CD4-positive, alpha-beta T cell treated with Interleukin-17A for 1 hour (primary cell): ENCODE measurements at regions not wholly inside any gene's neighbourhood (a gene's known extent, or its start where the extent isn't known, plus 50 kb on each side); places are given as distances from the start of the nearest gene placed in this dataset.

Source experiments
- DNase-seq: peaks from one replicate; pipeline ENCODE4 v3.0.0-alpha.2; 2020

- DNase-seq = no peak
Observed at GRCh38 chr17:79273660-79274059, 199.0 kb downstream of the ENGASE start.

GRCh38 chr17:79272666-79273219, 198.1 kb downstream of the ENGASE start:
- DNase-seq = no peak

- DNase-seq = no peak
Observed at GRCh38 chr17:79272220-79272619, 197.6 kb downstream of the ENGASE start.

- no peak for DNase-seq
Observed at GRCh38 chr17:79269620-79270019, 195.0 kb downstream of the ENGASE start.

GRCh38 chr17:79263191-79263590, 188.6 kb downstream of the ENGASE start:
- DNase-seq = no peak

- no peak for DNase-seq
Observed at GRCh38 chr17:79262624-79263023, 188.0 kb downstream of the ENGASE start.

- DNase-seq = no peak
Observed at GRCh38 chr17:79261355-79262072, 186.9 kb downstream of the ENGASE start.

GRCh38 chr17:79258843-79259242, 184.2 kb downstream of the ENGASE start:
- no peak for DNase-seq

- no peak for DNase-seq
Observed at GRCh38 chr17:79258041-79258440, 183.4 kb downstream of the ENGASE start.

GRCh38 chr17:79255926-79256585, 181.4 kb downstream of the ENGASE start:
- DNase-seq = no peak

- no peak for DNase-seq
Observed at GRCh38 chr17:79255456-79255855, 180.8 kb downstream of the ENGASE start.

GRCh38 chr17:79255046-79255445, 180.4 kb downstream of the ENGASE start:
- no peak for DNase-seq

GRCh38 chr17:79252886-79253285, 178.3 kb downstream of the ENGASE start:
- DNase-seq = no peak

GRCh38 chr17:79251824-79252223, 177.2 kb downstream of the ENGASE start:
- no peak for DNase-seq

- no peak for DNase-seq
Observed at GRCh38 chr17:79249929-79250521, 175.4 kb downstream of the ENGASE start.

GRCh38 chr17:79248843-79249493, 174.3 kb downstream of the ENGASE start:
- no peak for DNase-seq

- DNase-seq = no peak
Observed at GRCh38 chr17:79246225-79247190, 171.9 kb downstream of the ENGASE start.

GRCh38 chr17:79244665-79245064, 170.0 kb downstream of the ENGASE start:
- DNase-seq = no peak

- no peak for DNase-seq
Observed at GRCh38 chr17:79243996-79244395, 169.4 kb downstream of the ENGASE start.

GRCh38 chr17:79243603-79243990, 169.0 kb downstream of the ENGASE start:
- no peak for DNase-seq

- DNase-seq = no peak
Observed at GRCh38 chr17:79242873-79243602, 168.4 kb downstream of the ENGASE start.
